GM23248 (cell line): ENCODE measurements at regions not wholly inside any gene's neighbourhood (a gene's known extent, or its start where the extent isn't known, plus 50 kb on each side); places are given as distances from the start of the nearest gene placed in this dataset.
"Not testable (repeated sequence)": the region's sequence is repeated elsewhere in the genome, so short reads cannot be mapped to it uniquely, and the experiment has no call there.

ENCODE experiments used
- EZH2 ChIP-seq: fragments of 200-600 bp; sonication (generic); IDR thresholded peaks from 2 replicates; pipeline ENCODE4 v1.6.1; 2018; ENCODE audit warnings: antibody characterized with exemption, mild to moderate bottlenecking; ENCODE audit not compliant: insufficient read depth, poor library complexity, severe bottlenecking
- EZH2phosphoT487 ChIP-seq: fragments of 200-600 bp; sonication (generic); IDR thresholded peaks from 2 replicates; pipeline ENCODE4 v1.6.1; 2018; ENCODE audit warnings: antibody characterized with exemption, moderate library complexity, mild to moderate bottlenecking, low read depth; ENCODE audit not compliant: insufficient read depth

- not testable (repeated sequence) for TF ChIP-seq EZH2, EZH2phosphoT487
Measured at GRCh38 chr13:107926515-107926914, 288.8 kb downstream of the LIG4 start.
